ENCODE measurements at regions not wholly inside any gene's neighbourhood (a gene's known extent, or its start where the extent isn't known, plus 50 kb on each side); places are given as distances from the start of the nearest gene placed in this dataset.

DNA sequence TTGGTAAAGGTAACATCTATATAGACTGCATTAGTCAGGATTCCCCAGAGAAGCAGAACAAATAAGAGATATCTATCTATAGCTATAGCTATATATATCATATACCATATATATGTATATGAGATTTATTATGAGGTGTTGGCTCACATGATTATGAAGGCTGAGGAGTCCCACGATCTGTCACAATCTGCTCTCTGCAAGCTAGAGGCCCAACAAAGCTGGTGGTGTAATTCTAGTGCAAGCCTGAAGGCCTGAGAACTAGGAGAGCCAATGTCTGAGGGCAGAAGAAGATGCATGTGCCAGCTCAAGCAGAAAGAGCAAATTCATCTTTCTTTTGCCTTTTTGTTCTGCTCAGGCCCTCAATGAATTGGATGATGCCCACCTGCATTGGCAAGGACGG, 102.2 kb upstream of the PLPPR1 start:
- no peaks in the 10 kb centered on the region for H3K4me1 Mint-ChIP-seq
- H3K36me3 Mint-ChIP-seq, result no peaks in the 10 kb centered on the region
- ATAC-seq, result no peak
- no peak overlapping the region for H3K4me3 Mint-ChIP-seq
- no peaks in the 10 kb centered on the region for H3K27me3 Mint-ChIP-seq
- H3K9me3 Mint-ChIP-seq, result peaks cover 6% of the 10 kb centered on the region
- H3K27ac Mint-ChIP-seq, result no peak overlapping the region

DNA sequence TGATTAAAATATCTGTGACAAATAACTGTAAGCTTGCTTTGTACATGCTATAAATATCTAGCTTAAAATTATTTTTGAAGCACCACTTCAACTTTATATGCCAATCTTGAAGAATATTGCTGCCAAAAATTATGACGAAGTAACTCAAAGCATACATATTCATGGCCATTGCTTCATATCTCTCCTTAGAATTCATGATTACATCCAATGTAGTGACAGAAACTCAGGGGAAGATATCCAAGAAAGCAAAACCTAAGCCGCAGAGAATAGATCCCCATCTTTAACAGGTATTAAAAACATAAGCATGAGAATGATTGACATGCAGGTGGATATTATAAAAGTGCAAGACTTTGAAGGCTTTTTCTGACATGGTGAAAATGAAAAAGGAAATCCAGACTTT, 100.8 kb upstream of the PLPPR1 start:
- H3K27me3 Mint-ChIP-seq, result no peaks in the 10 kb centered on the region
- no peaks in the 10 kb centered on the region for H3K36me3 Mint-ChIP-seq
- H3K4me1 Mint-ChIP-seq, result no peaks in the 10 kb centered on the region
- no peak overlapping the region for H3K27ac Mint-ChIP-seq
- no peak overlapping the region for H3K4me3 Mint-ChIP-seq
- ATAC-seq, result no peak
- H3K9me3 Mint-ChIP-seq, result peaks cover 2% of the 10 kb centered on the region

DNA sequence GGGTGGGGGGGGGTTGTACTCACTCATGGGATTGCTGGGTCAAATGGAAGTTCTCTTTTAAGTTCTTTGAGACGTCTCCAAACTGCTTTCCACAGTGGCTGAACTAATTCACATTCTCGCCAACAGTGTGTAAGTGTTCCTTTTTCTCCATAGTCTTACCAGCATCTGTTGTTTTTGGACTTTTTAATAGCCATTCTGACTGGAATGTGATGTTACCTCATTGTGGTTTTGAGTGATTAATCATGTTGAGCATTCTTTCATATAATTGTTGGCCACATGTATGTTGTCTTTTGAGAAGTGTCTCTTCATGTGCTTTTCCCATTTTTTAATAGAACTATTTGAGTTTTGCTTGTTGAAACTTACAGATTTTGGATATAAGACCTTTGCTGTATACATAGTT, 94.9 kb upstream of the PLPPR1 start:
- no peak for ATAC-seq
- Mint-ChIP-seq H3K9me3 (peaks cover 12% of the 10 kb centered on the region), H3K36me3 (no peaks in the 10 kb centered on the region), H3K4me3 (no peak overlapping the region), H3K27ac (no peak overlapping the region), H3K4me1 (no peaks in the 10 kb centered on the region), H3K27me3 (no peaks in the 10 kb centered on the region)

DNA sequence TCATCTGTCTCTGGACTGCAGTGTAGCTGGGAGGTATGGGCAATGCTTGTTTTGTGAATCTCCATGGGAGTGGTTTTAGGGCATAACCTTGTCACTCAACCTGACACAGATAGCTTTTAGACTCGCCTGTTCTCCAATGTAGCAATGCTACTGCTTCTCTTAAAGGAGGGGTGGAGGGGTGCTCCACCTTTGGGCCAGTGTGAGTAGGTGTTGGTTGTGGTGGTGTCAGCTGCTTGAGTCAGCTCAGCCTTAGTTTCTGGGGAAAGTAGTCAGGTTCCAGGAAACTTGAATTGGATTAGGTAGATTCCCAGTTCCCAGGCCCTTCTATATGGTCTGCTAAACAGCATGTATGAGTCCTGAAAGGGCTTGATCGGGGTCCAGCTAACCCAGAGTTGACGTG, 91.1 kb upstream of the PLPPR1 start:
- Mint-ChIP-seq H3K27me3 (no peaks in the 10 kb centered on the region), H3K27ac (no peak overlapping the region), H3K36me3 (no peaks in the 10 kb centered on the region), H3K9me3 (peaks cover 12% of the 10 kb centered on the region), H3K4me1 (no peaks in the 10 kb centered on the region), H3K4me3 (no peak overlapping the region)
- ATAC-seq, result no peak

DNA sequence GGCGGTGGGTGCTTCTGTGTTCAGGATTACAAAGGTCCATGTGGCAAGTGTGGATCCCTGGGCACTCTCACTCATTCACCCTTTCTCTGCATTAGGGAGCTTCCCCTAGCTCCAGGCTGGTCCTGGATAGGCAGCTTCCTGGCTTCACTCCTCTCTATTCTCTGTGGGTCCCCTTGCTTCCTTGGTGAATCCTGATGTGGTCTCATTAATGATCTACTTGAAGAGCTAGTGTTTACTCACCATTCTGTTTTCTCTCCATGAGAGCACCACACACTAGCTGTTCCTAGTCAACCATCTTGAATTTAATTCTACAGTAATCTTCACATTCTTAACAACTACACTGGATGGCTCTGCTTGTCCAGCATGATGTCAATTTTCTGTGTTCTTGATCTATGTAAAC, 90.0 kb upstream of the PLPPR1 start:
- Mint-ChIP-seq H3K36me3 (no peaks in the 10 kb centered on the region), H3K27me3 (no peaks in the 10 kb centered on the region), H3K4me1 (no peaks in the 10 kb centered on the region), H3K27ac (no peak overlapping the region), H3K4me3 (no peak overlapping the region), H3K9me3 (peaks cover 8% of the 10 kb centered on the region)
- ATAC-seq, result no peak

DNA sequence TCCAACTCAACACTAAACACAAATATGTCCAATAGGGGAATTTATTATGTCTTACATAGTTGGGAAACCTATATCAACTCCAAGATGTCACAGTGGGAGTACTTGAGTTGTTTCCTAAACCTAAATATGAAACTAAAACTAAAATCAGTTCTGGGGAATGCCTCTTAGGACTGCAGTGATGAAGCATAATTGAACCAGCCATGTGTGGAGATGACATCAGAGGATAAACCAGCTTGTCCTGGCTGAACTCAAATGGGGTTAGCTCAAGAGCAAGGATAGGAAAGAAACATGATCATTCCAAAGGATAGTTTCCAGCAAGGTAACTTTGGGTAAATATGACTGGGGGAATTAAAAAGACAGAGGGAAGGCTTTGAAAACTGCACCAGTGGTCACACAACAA, 88.9 kb upstream of the PLPPR1 start:
- Mint-ChIP-seq H3K4me3 (no peak overlapping the region), H3K27me3 (no peaks in the 10 kb centered on the region), H3K4me1 (no peaks in the 10 kb centered on the region), H3K27ac (no peak overlapping the region), H3K9me3 (peaks cover 12% of the 10 kb centered on the region), H3K36me3 (no peaks in the 10 kb centered on the region)
- ATAC-seq, result no peak

DNA sequence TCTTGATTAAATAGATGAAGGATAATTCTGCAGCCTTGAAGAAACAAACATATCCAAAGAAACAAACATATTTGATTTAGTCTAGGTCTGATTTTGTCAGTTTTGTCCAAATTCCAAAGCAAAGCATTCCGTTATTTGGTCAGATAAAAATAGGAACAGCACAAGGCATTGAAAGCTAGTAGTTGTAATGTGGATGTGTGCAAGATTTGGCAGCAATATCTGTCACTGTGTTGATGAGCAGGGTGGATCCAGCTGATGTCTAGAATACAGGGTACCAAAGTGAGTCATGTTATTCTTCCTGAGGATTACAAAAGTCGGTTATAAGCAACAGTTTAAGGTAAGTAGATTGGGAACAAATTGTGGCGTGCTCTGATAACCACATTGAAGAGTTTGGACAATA, 69.3 kb upstream of the PLPPR1 start:
- Mint-ChIP-seq H3K27me3 (no peaks in the 10 kb centered on the region), H3K27ac (no peak overlapping the region), H3K9me3 (no peaks in the 10 kb centered on the region), H3K36me3 (no peaks in the 10 kb centered on the region), H3K4me1 (no peaks in the 10 kb centered on the region), H3K4me3 (no peak overlapping the region)
- ATAC-seq, result no peak

Measured in stimulated activated memory B cell treated with anti-CD40 and anti-IgM and Interleukin-4, amounts not matched to agents 10 μg/mL and 1 μg/mL and 100 μg/mL, for 72 hours (primary cell).